ENCODE measurements at regions not wholly inside any gene's neighbourhood (a gene's known extent, or its start where the extent isn't known, plus 50 kb on each side); places are given as distances from the start of the nearest gene placed in this dataset.
A peak's percentile ranks its signal among the peaks of the same experiment; 100 is the strongest.

DNA sequence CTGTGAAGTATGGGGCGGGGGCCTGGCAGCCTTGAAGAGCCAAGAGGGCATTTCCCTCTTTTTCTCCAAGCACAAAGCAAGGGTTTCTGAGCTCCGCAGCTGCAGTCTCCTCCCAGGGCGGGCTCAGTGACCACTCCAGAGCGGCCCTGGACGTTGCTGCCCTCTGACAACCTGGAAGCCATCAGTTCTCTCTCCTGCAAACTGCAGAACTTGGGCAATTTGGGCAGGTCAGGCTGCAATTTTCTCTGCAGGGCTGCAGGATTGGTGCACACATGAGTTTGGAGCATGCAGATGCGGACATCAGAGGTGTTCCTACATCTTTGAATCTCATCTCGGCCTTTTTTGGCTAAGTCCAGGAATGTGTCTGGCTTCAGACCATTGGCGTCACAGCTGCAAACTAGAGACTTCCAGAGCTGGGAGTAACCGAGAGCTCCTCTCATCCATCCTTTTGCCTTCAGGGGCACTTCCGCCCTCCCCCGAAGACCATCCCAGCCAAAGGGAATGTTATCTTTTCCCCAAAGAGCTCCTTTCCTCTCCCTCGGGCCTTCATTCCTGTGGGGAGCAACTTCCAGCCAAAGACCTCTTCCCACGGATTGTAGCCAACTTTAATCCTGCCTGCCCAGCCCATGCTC is 139.6 kb upstream of the WNT4 start:
- intact Hi-C loops (cut with DNase I): no loop called here
- no peaks in the 10 kb centered on the region for H3K4me1 ChIP-seq (ENCODE audit: control insufficient read depth, insufficient read depth, low read length)
- no peak overlapping the region for H3K4me3 ChIP-seq (ENCODE audit: low read length)
- no peak for DNase-seq
- H3K27me3 ChIP-seq (ENCODE audit: control insufficient read depth, insufficient read depth): no peaks in the 10 kb centered on the region
- no peak for ATAC-seq
- H3K9me3 ChIP-seq (ENCODE audit: control insufficient read depth, low read length): no peaks in the 10 kb centered on the region
- 57% methylated on average over 13 of the region's 13 CpGs for WGBS
- H3K27ac ChIP-seq (ENCODE audit: low read length): no peak overlapping the region

DNA sequence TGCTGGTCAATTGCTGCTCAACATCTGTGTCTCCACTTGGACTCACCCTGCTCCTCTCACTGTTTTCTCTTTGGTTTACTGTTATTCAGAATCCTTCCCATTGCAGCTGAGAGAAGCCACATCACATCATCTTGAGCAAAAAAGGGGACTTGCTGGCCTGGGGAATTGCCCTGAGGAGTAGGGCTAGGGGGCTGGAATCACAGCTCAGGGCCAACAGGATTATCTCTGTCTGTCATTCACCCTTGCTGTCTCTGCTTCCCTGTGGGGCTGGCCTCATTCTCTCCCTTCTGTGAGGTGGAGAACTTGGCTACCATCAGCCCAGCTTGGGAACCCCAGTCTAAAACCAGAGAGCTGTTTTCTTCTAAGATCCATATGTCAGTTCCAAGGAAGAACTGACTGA is 140.7 kb upstream of the WNT4 start:
- H3K4me3 ChIP-seq (ENCODE audit: low read length): no peak overlapping the region
- DNase-seq: no peak
- no peak overlapping the region for H3K27ac ChIP-seq (ENCODE audit: low read length)
- ATAC-seq: no peak
- H3K27me3 ChIP-seq (ENCODE audit: control insufficient read depth, insufficient read depth): no peaks in the 10 kb centered on the region
- intact Hi-C loops (cut with DNase I): no loop called here
- H3K4me1 ChIP-seq (ENCODE audit: control insufficient read depth, insufficient read depth, low read length): no peaks in the 10 kb centered on the region
- H3K9me3 ChIP-seq (ENCODE audit: control insufficient read depth, low read length): no peaks in the 10 kb centered on the region

DNA sequence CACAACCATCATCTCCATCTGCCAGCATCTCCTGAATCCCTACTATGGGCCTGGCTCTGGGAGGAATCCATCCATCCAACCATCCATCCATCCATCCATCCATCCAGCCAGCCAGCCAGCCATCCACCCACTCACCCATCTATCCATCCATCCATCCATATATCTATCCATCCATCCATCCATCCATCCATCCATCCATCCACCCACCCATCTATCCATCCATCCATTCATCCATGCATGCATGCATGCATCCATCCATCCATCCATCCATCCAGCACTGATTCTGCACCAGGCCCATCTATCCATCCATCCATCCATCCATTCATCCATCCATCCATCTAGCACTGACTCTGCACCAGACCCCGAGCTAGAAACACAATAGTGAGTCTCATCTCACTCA is 141.3 kb upstream of the WNT4 start:
- intact Hi-C loops (cut with DNase I): no loop called here
- ATAC-seq: no peak
- no peak for DNase-seq
- Histone ChIP-seq H3K27ac (ENCODE audit: low read length) (no peak overlapping the region), H3K4me1 (ENCODE audit: control insufficient read depth, insufficient read depth, low read length) (no peaks in the 10 kb centered on the region), H3K9me3 (ENCODE audit: control insufficient read depth, low read length) (no peaks in the 10 kb centered on the region), H3K27me3 (ENCODE audit: control insufficient read depth, insufficient read depth) (no peaks in the 10 kb centered on the region), H3K4me3 (ENCODE audit: low read length) (no peak overlapping the region)
- WGBS: 81% methylated on average over 1 of the region's 1 CpG

DNA sequence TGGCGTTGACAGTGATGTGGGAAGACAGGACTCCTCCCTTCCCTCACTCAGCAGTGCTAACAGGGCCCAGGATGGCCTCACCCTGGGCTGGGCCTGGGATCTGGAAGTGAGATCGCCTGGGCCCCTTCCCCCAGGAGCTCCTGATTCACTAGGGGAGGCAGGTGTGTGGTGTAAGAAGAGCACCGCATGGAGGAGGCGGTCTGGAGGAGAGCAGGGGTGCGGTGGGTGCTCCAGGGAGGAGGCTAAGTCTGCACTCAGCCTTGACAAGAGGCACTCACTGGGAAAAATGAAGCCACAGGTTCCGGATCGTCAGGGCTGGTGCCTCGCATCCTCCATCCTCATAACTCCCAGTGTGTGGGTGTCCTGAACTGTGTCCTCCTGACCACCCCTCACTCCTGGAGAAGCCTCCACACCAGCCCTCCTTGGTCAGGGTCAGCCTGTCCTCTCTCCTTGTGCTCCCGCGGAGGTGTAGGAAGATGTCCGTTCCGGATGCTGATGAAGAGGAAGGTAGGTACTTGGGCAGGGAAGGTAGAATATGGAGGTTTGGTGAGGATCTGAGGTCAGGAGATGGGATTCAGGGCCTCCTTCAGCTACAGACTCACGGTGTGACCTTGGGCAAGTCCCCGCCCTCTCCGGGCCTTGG is 142.1 kb upstream of the WNT4 start:
- DNase-seq (no peak), ATAC-seq (peak in 1 of 2 donors; percentile 18)
- H3K4me3 ChIP-seq (ENCODE audit: low read length): no peak overlapping the region
- no peaks in the 10 kb centered on the region for H3K9me3 ChIP-seq (ENCODE audit: control insufficient read depth, low read length)
- intact Hi-C loops (cut with DNase I): no loop called here
- no peak overlapping the region for H3K27ac ChIP-seq (ENCODE audit: low read length)
- 94% methylated on average over 15 of the region's 15 CpGs for WGBS
- H3K4me1 ChIP-seq (ENCODE audit: control insufficient read depth, insufficient read depth, low read length): no peaks in the 10 kb centered on the region
- H3K27me3 ChIP-seq (ENCODE audit: control insufficient read depth, insufficient read depth): no peaks in the 10 kb centered on the region

DNA sequence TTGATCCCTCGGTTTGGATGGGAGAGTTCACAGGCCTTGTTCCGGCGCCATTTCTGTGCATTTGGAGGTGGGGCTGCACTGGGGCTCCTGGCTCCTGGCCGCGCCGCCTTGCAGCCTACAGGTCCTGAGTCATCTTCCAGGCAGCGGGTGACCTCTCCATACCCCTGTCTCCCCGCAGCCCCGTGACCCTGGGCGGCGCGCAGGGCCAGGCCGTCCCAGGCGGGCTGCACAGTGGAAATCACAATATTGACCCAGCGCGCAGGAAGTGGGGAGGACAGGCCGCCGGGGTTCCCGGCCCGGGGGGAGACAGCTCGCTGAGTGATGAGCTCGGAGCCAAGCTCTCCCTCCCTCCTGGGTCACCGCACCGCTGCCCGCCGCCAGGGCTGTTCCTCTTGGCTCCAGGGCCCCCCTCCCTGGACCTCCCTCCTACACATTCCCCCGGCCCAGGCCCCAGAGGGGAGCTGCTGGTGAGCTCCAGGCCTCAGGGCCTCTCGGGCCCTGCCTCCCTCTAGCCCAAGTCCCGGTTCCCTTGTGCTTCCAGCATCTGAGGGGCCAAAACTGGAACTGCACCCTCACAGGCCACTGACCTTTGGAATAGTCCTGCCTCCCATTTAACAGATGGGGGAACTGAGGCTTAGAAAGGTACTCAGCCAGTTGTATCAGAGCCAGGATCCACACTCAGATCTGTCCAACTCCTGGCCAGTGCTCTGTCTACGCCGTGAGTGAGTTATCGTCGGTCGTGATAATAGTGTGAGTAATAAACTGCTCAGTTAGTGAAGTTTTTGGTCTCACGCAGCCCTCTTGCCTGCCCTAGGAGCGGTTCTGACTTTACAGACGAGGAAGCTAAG is 142.9 kb upstream of the WNT4 start:
- H3K27me3 ChIP-seq (ENCODE audit: control insufficient read depth, insufficient read depth): no peaks in the 10 kb centered on the region
- no peaks in the 10 kb centered on the region for H3K9me3 ChIP-seq (ENCODE audit: control insufficient read depth, low read length)
- H3K4me1 ChIP-seq (ENCODE audit: control insufficient read depth, insufficient read depth, low read length): no peaks in the 10 kb centered on the region
- no peak overlapping the region for H3K27ac ChIP-seq (ENCODE audit: low read length)
- 79% methylated on average over 37 of the region's 37 CpGs for WGBS
- H3K4me3 ChIP-seq (ENCODE audit: low read length): no peak overlapping the region
- intact Hi-C loops (cut with DNase I): no loop called here
- DNase-seq (peak in 1 of 3 donors; percentile 51), ATAC-seq (peak in 1 of 2 donors; percentile 38)

DNA sequence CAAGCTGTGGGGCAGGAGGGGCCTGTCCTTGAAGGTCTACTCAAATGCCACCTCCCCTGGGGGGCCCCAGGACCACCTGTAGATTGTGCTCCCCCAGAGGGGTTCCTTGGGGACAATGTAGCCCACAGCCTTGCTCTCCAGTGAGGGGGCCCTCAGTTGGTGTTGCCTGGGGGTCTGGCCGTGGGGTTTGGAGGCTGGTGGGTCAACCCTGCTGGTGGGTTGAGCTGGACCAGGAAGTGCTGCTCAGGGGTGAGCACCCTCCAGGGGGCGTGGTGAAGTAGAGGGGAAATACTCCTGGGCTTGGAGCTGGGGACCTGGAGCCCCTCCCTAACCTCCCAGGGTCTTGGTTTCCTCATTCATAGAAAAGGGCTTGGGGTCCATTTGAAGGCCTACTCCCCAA is 143.6 kb upstream of the WNT4 start:
- Histone ChIP-seq H3K27me3 (ENCODE audit: control insufficient read depth, insufficient read depth) (no peaks in the 10 kb centered on the region), H3K9me3 (ENCODE audit: control insufficient read depth, low read length) (no peaks in the 10 kb centered on the region), H3K4me1 (ENCODE audit: control insufficient read depth, insufficient read depth, low read length) (no peaks in the 10 kb centered on the region), H3K27ac (ENCODE audit: low read length) (no peak overlapping the region), H3K4me3 (ENCODE audit: low read length) (no peak overlapping the region)
- no peak for DNase-seq
- intact Hi-C loops (cut with DNase I): no loop called here
- ATAC-seq: no peak
- 83% methylated on average over 2 of the region's 2 CpGs for WGBS

DNA sequence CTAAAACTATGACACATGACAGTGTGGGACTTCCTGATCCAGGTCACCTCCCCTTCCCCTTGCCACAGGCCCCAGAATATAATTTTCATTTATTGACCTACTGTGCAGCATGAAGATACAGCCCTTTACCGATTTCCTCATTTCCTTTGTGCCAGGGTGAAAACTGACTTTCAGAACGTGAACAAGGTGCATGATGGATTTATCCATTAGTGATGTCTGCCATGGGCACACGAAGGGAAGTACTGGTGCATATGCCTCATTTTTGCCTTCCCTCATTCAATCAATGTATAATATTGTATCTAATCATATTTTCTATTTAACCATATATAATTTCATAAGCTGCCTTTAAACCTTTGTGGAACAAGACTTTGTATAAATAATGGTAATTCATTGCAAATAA is 144.4 kb upstream of the WNT4 start:
- Histone ChIP-seq H3K4me1 (ENCODE audit: control insufficient read depth, insufficient read depth, low read length) (no peaks in the 10 kb centered on the region), H3K27me3 (ENCODE audit: control insufficient read depth, insufficient read depth) (no peaks in the 10 kb centered on the region), H3K27ac (ENCODE audit: low read length) (no peak overlapping the region), H3K9me3 (ENCODE audit: control insufficient read depth, low read length) (no peaks in the 10 kb centered on the region), H3K4me3 (ENCODE audit: low read length) (no peak overlapping the region)
- WGBS: 83% methylated on average over 3 of the region's 3 CpGs
- intact Hi-C loops (cut with DNase I): no loop called here
- no peak for DNase-seq
- ATAC-seq: no peak

DNA sequence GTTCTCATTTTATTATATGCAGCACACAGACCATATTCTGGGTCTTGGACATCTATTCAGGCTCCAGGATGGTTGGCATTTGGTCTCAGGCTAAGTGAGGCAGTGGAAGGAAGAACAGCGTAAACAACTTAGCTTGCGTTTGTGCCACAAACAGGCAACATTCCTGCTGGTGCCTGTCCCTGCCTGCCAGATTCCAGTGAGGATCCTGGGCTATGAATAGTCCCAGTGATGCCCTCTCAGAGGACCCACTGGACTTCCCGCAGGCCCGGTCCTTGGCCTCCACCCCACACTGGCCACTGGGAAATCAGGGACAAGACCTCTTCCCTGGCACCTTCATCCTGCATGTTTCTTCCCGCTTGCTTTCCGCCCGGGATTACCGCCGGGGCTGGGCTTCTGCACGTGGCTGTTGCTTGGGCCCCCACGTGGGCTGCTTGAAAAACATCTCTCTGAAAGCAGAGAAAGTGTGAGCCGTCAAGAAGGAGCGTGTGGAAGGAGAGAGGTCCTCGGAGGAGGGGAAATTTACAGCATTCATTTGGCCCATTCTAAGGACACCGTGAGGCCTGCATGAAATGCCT is 145.1 kb upstream of the WNT4 start:
- Histone ChIP-seq H3K27ac (ENCODE audit: low read length) (no peak overlapping the region), H3K4me3 (ENCODE audit: low read length) (no peak overlapping the region), H3K27me3 (ENCODE audit: control insufficient read depth, insufficient read depth) (no peaks in the 10 kb centered on the region), H3K9me3 (ENCODE audit: control insufficient read depth, low read length) (no peaks in the 10 kb centered on the region), H3K4me1 (ENCODE audit: control insufficient read depth, insufficient read depth, low read length) (no peaks in the 10 kb centered on the region)
- intact Hi-C loops (cut with DNase I): no loop called here
- 42% methylated on average over 15 of the region's 15 CpGs for WGBS
- DNase-seq (no peak), ATAC-seq (no peak)

DNA sequence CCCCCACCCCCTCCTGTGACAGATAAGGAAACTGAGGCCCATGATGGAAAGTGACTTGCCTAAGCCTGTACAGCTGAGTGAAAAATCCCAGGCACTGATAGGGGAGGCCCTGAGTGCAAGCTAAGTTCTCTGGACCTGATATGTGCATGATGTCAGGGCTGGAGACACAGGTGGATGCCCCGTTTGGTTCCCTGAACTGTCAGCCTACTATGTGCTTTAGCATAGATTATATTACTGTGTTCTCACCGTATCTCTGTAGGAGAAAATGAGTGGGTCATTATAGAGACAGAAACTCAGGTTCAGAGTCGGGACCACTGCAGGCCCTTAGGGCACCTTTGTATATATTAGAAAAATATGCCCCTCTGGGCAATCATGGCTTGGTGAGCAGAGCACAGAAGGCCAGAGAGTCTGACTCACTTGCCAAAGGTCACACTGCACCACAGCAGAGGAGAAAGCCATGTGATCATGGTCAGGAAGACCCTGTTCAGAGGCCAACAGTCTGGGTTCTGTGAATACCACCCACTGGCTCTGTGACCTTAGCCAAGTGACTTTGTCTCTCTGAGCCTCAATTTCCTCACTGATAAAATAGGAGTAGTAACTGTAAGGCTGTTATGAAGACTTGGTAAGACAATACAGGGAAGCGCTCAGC is 145.8 kb upstream of the WNT4 start:
- no peaks in the 10 kb centered on the region for H3K9me3 ChIP-seq (ENCODE audit: control insufficient read depth, low read length)
- H3K4me3 ChIP-seq (ENCODE audit: low read length): no peak overlapping the region
- no peaks in the 10 kb centered on the region for H3K4me1 ChIP-seq (ENCODE audit: control insufficient read depth, insufficient read depth, low read length)
- DNase-seq (no peak), ATAC-seq (no peak)
- WGBS: 76% methylated on average over 4 of the region's 4 CpGs
- intact Hi-C loops (cut with DNase I): no loop called here
- no peaks in the 10 kb centered on the region for H3K27me3 ChIP-seq (ENCODE audit: control insufficient read depth, insufficient read depth)
- no peak overlapping the region for H3K27ac ChIP-seq (ENCODE audit: low read length)

DNA sequence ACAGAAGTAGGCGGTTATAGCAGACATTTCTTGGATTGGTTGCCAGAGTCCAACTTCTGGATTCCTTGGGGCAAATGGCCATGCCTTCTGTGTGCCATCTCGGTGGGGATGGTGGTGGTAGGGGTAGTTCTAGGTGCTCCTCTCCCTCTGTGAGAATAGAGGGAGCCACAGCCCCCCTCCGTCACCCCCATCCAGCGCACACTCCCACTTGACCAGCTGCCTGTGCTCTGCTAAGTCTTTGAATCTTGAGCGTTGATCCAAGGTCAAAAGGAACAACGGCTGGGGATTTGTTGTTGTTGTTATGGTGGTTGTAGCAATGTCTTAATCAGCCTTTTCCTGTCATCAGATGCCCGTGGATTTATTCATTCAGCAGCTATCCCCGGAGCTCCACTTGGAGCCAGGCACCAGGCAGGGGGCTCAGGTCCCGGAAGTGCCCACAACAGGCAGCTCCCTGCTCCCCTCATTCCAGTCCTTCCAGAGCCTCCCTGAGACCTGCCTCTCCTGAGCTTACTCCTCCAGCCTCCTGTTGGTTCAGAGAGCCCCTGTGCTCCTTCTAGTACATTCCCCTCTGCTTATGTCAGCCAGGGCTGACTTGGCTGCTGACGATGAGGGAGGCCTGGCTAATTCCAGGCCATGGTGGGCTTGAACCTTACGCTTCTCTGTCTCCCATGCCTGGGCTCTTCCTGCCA is 146.6 kb upstream of the WNT4 start:
- WGBS: 53% methylated on average over 11 of the region's 11 CpGs
- Histone ChIP-seq H3K27me3 (ENCODE audit: control insufficient read depth, insufficient read depth) (no peaks in the 10 kb centered on the region), H3K4me3 (ENCODE audit: low read length) (no peak overlapping the region), H3K27ac (ENCODE audit: low read length) (no peak overlapping the region), H3K9me3 (ENCODE audit: control insufficient read depth, low read length) (no peaks in the 10 kb centered on the region), H3K4me1 (ENCODE audit: control insufficient read depth, insufficient read depth, low read length) (no peaks in the 10 kb centered on the region)
- ATAC-seq (no peak), DNase-seq (no peak)
- intact Hi-C loops (cut with DNase I): no loop called here
